ENCODE measurements at regions not wholly inside any gene's neighbourhood (a gene's known extent, or its start where the extent isn't known, plus 50 kb on each side); places are given as distances from the start of the nearest gene placed in this dataset.

GRCh38 chr3:46146548-46146947, 61.6 kb downstream of the CCR1 start:
- no peak for DNase-seq (ENCODE audit: low read depth)

- no peak for DNase-seq (ENCODE audit: low read depth)
Observed at GRCh38 chr3:46146021-46146420, 62.1 kb downstream of the CCR1 start.

- DNase-seq (ENCODE audit: low read depth): no peak
Observed at GRCh38 chr3:46145147-46145546, 63.0 kb downstream of the CCR1 start.

- DNase-seq (ENCODE audit: low read depth): no peak
Observed at GRCh38 chr3:46143951-46144473, 64.1 kb downstream of the CCR1 start.

- DNase-seq (ENCODE audit: low read depth): no peak
Observed at GRCh38 chr3:46141813-46142212, 66.3 kb downstream of the CCR1 start.

- no peak for DNase-seq (ENCODE audit: low read depth)
Observed at GRCh38 chr3:46138581-46138980, 69.5 kb downstream of the CCR1 start.

- no peak for DNase-seq (ENCODE audit: low read depth)
Observed at GRCh38 chr3:46135475-46135874, 72.6 kb downstream of the CCR1 start.

GRCh38 chr3:46133285-46133684, 74.8 kb downstream of the CCR1 start:
- DNase-seq (ENCODE audit: low read depth): no peak

- DNase-seq (ENCODE audit: low read depth): no peak
Observed at GRCh38 chr3:46132565-46132964, 75.5 kb downstream of the CCR1 start.

- DNase-seq (ENCODE audit: low read depth): no peak
Observed at GRCh38 chr3:46131884-46132450, 76.1 kb downstream of the CCR1 start.

- DNase-seq (ENCODE audit: low read depth): no peak
Observed at GRCh38 chr3:46130631-46131310, 77.3 kb downstream of the CCR1 start.

GRCh38 chr3:46129588-46130272, 78.4 kb downstream of the CCR1 start:
- DNase-seq (ENCODE audit: low read depth): no peak

GRCh38 chr3:46127503-46127902, 80.6 kb downstream of the CCR1 start:
- no peak for DNase-seq (ENCODE audit: low read depth)

GRCh38 chr3:46124216-46125177, 83.6 kb downstream of the CCR1 start:
- DNase-seq (ENCODE audit: low read depth): no peak

- DNase-seq (ENCODE audit: low read depth): no peak
Observed at GRCh38 chr3:46123646-46124045, 84.5 kb downstream of the CCR1 start.

GRCh38 chr3:46122091-46122490, 86.0 kb downstream of the CCR1 start:
- DNase-seq (ENCODE audit: low read depth): no peak

GRCh38 chr3:46120983-46121382, 87.1 kb downstream of the CCR1 start:
- no peak for DNase-seq (ENCODE audit: low read depth)

- no peak for DNase-seq (ENCODE audit: low read depth)
Observed at GRCh38 chr3:46119709-46120498, 88.2 kb downstream of the CCR1 start.

GRCh38 chr3:46119253-46119652, 88.9 kb downstream of the CCR1 start:
- DNase-seq (ENCODE audit: low read depth): no peak

- no peak for DNase-seq (ENCODE audit: low read depth)
Observed at GRCh38 chr3:46116996-46117395, 89.7 kb upstream of the XCR1 start.

- no peak for DNase-seq (ENCODE audit: low read depth)
Observed at GRCh38 chr3:46114323-46114988, 87.2 kb upstream of the XCR1 start.

All from stimulated activated CD4-positive, alpha-beta T cell treated with anti-CD3 and anti-CD28 coated beads, Interleukin-2, amount 100 ng/mL, for 4 hours (primary cell).